HuH-7 (cell line): ENCODE measurements at regions not wholly inside any gene's neighbourhood (a gene's known extent, or its start where the extent isn't known, plus 50 kb on each side); places are given as distances from the start of the nearest gene placed in this dataset.
"Not testable (repeated sequence)": the region's sequence is repeated elsewhere in the genome, so short reads cannot be mapped to it uniquely, and the experiment has no call there.

Source experiments
- DNase-seq: peaks from one replicate; pipeline ENCODE4 v3.0.0; 2011; ENCODE audit warnings: low spot score

GRCh38 chr2:71958426-71958825 lies 189.2 kb downstream of the CYP26B1 start:
- DNase-seq, result not testable (repeated sequence)

DNA sequence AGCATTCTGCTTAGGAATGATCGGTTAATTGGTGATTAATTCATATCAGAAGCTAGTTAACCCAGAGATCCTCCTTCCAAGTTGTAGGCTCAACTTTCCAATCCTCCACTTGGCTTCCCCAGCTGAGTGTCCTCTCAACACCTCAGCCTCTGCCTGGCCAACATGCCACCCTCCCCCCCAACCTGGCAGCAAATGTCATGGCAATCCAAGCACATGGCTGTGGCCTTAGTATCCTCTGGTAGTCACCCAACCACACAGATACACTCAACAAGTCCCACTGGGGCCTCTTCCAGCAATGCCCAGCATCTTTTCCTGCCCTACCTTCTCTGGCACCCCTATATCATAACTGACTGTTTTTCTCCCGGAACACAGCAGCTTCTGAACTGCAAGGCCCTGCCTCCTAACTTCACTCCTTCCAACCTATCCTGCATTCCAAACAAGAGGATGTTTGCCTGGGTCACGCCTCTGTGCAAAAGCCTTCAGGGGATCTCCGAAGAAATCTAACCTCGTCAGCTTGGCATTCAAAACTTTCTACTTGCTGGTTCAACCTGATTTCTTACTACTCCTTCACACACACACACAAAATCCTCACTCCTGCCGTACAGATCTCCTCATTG lies 195.0 kb downstream of the CYP26B1 start:
- DNase-seq, result no peak

GRCh38 chr2:71951718-71952404 lies 195.8 kb downstream of the CYP26B1 start:
- no peak for DNase-seq

GRCh38 chr2:71951083-71951468 lies 196.6 kb downstream of the CYP26B1 start:
- no peak for DNase-seq

- DNase-seq, result no peak
Measured at GRCh38 chr2:71950256-71951082, 197.2 kb downstream of the CYP26B1 start.

GRCh38 chr2:71949537-71949798 lies 198.2 kb downstream of the CYP26B1 start:
- no peak for DNase-seq

GRCh38 chr2:71948781-71949536 lies 198.7 kb downstream of the CYP26B1 start:
- no peak for DNase-seq

DNA sequence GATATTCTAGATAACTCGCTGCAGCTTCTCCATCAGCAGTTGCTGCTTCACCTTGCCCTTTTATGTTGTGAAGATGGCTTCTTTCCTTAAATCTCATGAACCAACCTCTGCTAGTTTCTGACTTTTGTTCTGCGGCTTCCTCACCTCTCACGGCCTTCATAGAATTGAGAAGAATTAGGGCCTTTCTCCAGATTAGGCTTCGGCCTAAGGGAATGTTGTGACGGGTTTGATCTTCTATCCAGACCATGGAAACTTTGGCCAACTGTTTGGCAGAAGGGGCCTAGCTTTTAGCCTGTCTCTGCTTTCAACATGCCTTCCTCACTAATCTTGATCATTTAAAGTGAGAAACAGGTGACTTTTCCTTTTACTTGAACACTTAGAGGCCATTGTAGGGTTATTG lies 199.9 kb downstream of the CYP26B1 start:
- DNase-seq, result no peak

- DNase-seq, result no peak
Measured at GRCh38 chr2:71945603-71945959, 202.1 kb downstream of the CYP26B1 start.

DNA sequence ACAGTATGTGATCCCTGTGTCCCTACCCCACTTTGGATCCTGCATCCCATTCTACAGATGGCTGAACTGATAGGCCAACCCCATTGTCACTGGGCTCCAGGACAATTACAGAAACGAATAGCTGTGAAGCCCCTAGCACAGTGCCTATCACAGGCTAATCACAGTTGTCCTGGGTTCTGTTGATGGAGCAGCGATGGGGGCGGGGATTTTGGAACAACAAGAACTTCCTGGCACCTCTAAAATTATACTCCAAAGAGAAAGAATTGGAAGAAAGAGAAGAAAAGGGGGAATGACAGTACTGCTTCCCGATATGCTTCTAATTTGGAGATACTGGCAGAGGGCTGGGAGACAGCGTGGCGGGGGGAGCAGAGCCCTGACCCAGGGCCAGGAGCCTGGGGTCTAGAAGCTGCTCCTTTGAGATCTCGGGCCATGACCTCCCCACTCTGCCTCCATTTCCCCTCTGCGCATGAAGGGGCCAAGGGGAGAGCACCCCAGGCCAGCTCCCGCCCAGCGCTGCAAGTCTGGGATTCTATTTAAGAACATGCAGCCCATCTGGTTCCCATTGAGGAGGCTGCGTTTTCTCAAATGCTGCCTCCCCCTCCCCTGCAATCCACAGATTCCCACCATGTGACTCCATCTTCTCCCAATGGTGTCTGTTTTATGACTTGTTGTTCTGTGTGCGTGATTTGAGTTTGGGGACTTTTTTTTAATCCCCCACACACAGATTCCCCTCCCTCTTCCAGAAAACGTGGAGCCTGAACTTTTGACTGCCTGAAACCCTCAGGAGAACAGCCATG lies 202.7 kb downstream of the CYP26B1 start:
- DNase-seq, result no peak

GRCh38 chr2:71944183-71944550 lies 203.5 kb downstream of the CYP26B1 start:
- DNase-seq, result no peak

GRCh38 chr2:71943238-71944182 lies 204.2 kb downstream of the CYP26B1 start:
- no peak for DNase-seq

DNA sequence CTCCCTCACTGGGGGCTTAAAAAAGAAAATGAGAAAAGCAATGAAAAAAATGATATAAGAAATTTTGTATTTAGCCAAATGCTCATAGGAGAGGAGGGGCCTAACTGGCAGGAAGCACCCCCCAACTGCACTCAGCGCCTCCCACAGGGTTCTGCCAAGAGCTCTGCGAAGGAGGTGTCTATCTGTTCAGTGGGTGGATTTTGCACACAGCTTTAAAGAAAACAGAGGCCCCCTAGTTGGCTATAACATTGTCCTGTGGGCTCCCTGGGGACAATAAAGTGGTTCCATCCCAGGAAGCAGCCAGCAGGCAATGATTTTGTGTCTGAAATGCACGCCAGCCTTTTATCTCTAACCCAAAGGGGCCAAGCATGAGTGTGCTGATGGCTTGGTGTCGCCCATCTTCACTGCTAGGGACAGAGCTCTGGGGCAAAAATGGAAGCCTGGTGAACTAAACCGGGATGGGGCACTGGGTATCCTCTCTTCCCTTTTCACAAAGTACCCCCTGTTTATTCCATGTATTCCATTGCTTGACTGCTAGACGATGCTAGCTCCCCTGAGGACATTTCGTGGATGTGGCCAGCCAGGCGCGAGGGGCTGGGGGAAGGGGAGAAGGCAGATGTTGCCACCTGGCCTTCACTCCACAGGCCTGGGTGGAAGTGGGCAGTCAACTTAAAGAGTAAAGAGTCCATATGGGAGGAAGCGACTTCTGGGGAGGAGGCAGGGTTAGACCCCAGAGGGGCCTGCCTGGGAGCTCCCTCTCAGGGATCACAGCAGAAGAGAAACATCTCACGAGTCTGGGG lies 205.7 kb downstream of the CYP26B1 start:
- no peak for DNase-seq

DNA sequence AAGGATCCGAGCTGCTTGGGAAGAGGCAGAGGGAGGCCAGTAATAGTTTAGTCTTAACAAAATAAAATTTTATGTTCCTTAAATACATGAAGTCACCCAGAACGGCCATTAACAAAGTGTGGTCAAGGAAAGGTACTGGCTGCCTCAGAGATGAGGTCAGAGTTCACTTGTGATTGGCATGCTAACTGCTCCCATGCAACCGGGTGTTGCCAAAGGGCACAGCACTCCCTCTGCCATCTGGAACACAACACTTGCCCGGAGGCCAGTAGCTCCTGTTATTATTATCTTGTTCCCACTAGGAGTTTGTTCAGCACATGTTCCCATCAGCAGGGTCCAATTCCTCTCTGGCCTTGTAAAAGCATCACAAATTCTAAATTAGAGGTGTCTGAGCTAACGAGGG lies 207.0 kb downstream of the CYP26B1 start:
- DNase-seq, result no peak

DNA sequence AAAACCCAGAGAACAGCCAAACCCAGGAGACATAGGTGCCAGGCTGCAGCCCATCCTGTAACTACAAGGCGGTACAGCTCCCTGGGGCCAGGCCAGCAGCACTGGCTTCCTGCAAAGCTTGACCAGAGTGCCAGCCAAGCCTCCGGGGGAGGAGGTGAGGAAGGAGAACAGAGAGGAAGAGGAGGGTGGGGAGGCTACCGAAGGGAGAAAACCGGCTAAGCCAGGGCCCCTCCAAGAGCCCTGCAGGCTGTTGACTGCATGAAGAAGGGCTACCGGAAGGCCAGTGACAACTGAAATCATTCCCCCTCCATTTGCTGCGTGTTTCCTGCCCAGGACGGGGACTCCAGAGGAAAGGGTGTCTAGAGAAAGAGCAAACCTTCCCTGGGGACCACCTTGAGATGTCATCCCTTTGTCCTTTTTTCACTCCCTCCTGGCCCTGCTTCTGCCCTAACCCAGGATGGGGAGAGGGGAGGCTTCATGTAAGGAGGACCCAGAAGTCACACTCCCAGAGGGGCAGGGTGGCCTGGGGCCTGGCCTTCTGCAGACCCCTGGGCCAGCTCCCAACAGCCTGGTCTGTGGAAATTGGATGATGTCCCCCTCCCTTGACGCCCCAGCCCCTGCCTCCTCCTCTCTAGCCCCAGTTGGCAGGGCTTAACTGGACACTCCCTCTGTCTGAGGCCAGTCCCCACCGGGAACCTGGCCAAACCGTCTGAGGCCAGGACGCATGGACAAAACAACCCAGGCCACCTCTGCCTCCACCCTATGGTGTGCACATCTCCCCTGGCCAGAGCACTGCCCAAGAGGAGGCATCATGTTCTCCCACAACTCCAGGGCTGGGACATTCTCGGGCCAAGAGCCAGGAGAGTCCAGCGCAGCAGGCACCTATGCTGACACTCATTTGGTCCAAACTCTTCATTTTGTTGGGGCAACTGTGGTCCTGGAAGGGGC lies 207.8 kb downstream of the CYP26B1 start:
- DNase-seq, result no peak

- no peak for DNase-seq
Measured at GRCh38 chr2:71938659-71939587, 208.7 kb downstream of the CYP26B1 start.

- DNase-seq, result no peak
Measured at GRCh38 chr2:71938108-71938507, 209.6 kb downstream of the CYP26B1 start.

DNA sequence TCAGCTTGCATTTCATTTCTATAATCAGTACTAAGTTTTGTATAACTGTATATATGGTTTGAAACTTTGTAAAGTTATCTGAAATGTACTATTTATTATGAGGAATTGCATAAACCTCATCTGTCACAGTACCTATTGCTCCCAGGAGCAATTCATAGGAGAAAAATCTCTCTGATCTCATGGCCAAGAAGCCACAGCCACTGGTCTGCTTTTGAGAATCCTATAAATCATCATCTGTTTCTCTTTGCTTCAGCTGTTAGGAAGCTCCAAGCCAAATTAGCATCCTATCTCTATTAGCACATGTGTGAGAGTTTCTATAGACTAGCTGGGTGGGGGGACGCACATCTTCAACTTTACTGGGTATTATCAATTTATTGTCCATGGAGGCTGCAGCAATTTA lies 210.3 kb downstream of the CYP26B1 start:
- no peak for DNase-seq
